ENCODE measurements at regions not wholly inside any gene's neighbourhood (a gene's known extent, or its start where the extent isn't known, plus 50 kb on each side); places are given as distances from the start of the nearest gene placed in this dataset.

DNA sequence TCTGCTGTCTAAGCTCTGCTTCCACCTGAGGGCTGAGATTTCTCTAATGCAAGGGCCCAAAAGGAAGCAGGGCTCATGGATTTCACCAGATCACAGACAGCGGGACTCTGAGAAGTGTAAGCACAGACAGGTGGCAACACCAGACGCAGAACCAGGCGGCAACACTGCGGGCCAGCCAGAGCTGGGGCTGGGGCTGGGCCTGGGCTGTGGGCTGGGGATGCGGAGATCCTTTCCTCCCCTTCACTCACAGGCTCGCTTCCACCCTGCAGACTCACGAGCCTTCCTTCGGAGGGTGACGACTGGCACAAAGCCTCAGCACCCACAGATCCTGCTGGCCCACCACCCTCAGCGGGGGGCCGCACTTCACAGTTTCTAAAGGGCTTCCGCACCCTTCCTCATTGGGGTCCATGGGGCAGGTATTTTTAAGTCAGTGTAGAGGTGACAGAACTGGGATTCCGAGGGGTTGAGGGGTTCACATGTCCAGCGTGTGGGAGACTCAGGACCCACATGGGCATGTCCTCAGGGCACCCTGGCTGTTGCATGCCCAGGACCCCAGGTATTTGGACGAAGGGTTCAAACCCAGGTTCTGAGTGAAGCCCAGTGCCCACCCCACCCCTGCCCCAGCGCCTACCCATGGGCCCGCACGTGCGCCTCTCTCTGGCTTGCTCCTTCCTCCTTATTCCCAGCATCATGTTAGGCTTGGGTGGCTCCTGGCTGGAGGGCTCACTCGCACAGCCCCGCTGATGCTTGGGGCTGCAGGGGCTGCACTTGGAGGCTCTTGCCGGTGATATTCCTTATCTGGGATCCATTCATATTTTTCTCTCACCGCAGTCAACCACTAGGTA, 137.3 kb upstream of the GPR12 start:
- H3K4me2 ChIP-seq = no peak overlapping the region
- no peaks in the 10 kb centered on the region for H3K79me2 ChIP-seq
- H3K27me3 ChIP-seq = peaks cover 9% of the 10 kb centered on the region
- H3K9me2 ChIP-seq (replicated peaks; ENCODE audit: insufficient read depth) = no peaks in the 10 kb centered on the region
- DNase-seq (ENCODE audit: low spot score) = no peak
- TF ChIP-seq EZH2phosphoT487 (IDR thresholded peaks at IDR 0.05; ENCODE audit: low read depth, severe bottlenecking, unreplicated experiment) = no peak
- TF ChIP-seq, protein P1, sequence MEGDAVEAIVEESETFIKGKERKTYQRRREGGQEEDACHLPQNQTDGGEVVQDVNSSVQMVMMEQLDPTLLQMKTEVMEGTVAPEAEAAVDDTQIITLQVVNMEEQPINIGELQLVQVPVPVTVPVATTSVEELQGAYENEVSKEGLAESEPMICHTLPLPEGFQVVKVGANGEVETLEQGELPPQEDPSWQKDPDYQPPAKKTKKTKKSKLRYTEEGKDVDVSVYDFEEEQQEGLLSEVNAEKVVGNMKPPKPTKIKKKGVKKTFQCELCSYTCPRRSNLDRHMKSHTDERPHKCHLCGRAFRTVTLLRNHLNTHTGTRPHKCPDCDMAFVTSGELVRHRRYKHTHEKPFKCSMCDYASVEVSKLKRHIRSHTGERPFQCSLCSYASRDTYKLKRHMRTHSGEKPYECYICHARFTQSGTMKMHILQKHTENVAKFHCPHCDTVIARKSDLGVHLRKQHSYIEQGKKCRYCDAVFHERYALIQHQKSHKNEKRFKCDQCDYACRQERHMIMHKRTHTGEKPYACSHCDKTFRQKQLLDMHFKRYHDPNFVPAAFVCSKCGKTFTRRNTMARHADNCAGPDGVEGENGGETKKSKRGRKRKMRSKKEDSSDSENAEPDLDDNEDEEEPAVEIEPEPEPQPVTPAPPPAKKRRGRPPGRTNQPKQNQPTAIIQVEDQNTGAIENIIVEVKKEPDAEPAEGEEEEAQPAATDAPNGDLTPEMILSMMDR (IDR thresholded peaks at IDR 0.05; ENCODE audit: poor library complexity) = no peak
- TF ChIP-seq EZH2 (IDR thresholded peaks at IDR 0.05; ENCODE audit: borderline replicate concordance) = no peak
- WGBS (ENCODE audit: low lambda C conversion rate, missing lambda C conversion rate) = 85% methylated on average over 23 of the region's 23 CpGs
- H3K4me1 ChIP-seq (ENCODE audit: insufficient read depth) = no peaks in the 10 kb centered on the region
- H4K20me1 ChIP-seq (ENCODE audit: insufficient read depth, poor library complexity, severe bottlenecking) = no peaks in the 10 kb centered on the region
- H2AFZ ChIP-seq = no peak overlapping the region
- no peak overlapping the region for H3K4me3 ChIP-seq
- H3K27ac ChIP-seq = no peak overlapping the region
- H3K9me3 ChIP-seq (ENCODE audit: low read depth) = no peaks in the 10 kb centered on the region
- H3K36me3 ChIP-seq (replicated peaks; ENCODE audit: insufficient read depth, low read depth) = no peaks in the 10 kb centered on the region

DNA sequence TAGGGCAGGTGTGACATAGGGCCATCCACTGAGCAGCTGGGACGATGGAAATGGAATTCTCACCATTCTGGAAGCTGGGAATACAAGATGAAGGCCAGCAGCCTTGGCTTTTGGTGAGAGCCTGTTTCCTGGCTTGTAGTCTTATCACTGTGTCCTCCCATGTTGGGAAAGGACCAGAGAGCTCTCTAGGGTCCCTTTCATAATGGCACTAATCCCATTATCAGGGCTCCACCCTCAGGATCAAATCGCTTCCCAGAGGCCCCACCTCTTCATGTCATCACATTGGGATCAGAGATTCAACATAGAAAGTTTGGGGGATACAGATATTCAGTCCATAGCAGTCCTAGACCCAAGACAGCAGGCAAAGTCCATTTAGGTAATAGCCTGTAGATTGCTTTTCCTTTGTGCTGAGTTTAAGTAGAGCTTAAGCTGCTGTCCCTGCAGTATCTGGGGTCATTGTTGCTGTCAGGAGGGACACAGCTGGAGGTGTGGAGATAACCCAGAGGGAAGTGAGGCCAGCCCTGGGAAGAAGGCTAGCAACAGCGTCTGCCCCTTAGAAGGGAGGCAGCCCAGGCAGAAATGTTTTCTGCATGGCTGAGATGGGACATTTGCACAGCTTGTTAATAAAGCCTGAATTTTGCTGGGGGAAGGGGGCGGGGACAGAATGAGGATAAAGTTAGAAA, 136.5 kb upstream of the GPR12 start:
- Histone ChIP-seq H3K27me3 (peaks cover 9% of the 10 kb centered on the region), H3K27ac (no peak overlapping the region), H2AFZ (no peak overlapping the region), H3K36me3 (replicated peaks; ENCODE audit: insufficient read depth, low read depth) (no peaks in the 10 kb centered on the region), H4K20me1 (ENCODE audit: insufficient read depth, poor library complexity, severe bottlenecking) (no peaks in the 10 kb centered on the region), H3K4me2 (no peak overlapping the region), H3K9me2 (replicated peaks; ENCODE audit: insufficient read depth) (no peaks in the 10 kb centered on the region), H3K79me2 (no peaks in the 10 kb centered on the region), H3K4me3 (no peak overlapping the region), H3K4me1 (ENCODE audit: insufficient read depth) (no peaks in the 10 kb centered on the region), H3K9me3 (ENCODE audit: low read depth) (no peaks in the 10 kb centered on the region)
- 37% methylated on average over 4 of the region's 4 CpGs for WGBS (ENCODE audit: low lambda C conversion rate, missing lambda C conversion rate)
- TF ChIP-seq EZH2phosphoT487 (IDR thresholded peaks at IDR 0.05; ENCODE audit: low read depth, severe bottlenecking, unreplicated experiment) (no peak), EZH2 (IDR thresholded peaks at IDR 0.05; ENCODE audit: borderline replicate concordance) (no peak)
- TF ChIP-seq, protein P1 (IDR thresholded peaks at IDR 0.05; ENCODE audit: poor library complexity) = no peak
- DNase-seq (ENCODE audit: low spot score) = no peak

DNA sequence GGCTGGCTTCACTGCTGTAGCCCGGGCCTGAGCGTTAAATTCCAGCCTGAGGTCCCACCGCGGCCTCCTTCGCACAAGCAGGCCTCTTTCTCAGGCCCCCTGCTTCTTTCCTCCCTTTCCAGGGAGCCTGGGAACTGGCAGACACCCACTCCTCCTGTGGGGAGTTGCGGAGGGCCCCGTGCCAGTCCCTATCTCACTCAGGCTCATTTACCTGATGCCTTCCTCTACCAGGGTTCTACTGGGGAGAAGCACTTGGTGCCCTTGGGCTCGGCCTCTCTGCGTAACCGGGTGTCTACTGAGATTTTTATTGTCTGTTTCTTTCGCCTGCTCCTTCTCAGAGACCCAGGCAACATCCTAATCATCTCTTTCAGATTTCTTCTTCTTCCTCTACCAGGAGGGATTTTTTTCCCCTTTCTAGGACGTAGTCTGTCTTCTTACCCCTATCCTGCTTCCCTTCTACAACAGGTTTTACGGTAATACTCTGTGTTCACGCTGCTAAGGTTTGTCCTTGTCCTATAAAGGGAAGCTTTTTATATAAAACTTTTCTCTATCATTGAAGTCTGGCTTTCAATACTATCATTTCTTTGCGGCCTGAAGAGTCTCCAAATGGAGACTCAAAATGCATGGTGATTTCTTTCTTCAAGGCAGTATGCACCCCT, 135.4 kb upstream of the GPR12 start:
- no peaks in the 10 kb centered on the region for H3K4me1 ChIP-seq (ENCODE audit: insufficient read depth)
- H3K36me3 ChIP-seq (replicated peaks; ENCODE audit: insufficient read depth, low read depth) = no peaks in the 10 kb centered on the region
- no peaks in the 10 kb centered on the region for H4K20me1 ChIP-seq (ENCODE audit: insufficient read depth, poor library complexity, severe bottlenecking)
- H3K79me2 ChIP-seq = no peaks in the 10 kb centered on the region
- no peaks in the 10 kb centered on the region for H3K9me2 ChIP-seq (replicated peaks; ENCODE audit: insufficient read depth)
- peaks cover 9% of the 10 kb centered on the region for H3K27me3 ChIP-seq
- H3K4me2 ChIP-seq = no peak overlapping the region
- H3K27ac ChIP-seq = no peak overlapping the region
- no peak for DNase-seq (ENCODE audit: low spot score)
- H3K4me3 ChIP-seq = no peak overlapping the region
- H3K9me3 ChIP-seq (ENCODE audit: low read depth) = no peaks in the 10 kb centered on the region
- WGBS (ENCODE audit: low lambda C conversion rate, missing lambda C conversion rate) = 78% methylated on average over 15 of the region's 15 CpGs
- no peak overlapping the region for H2AFZ ChIP-seq
- TF ChIP-seq, protein P1 (IDR thresholded peaks at IDR 0.05; ENCODE audit: poor library complexity) = no peak
- no peak for TF ChIP-seq EZH2phosphoT487 (IDR thresholded peaks at IDR 0.05; ENCODE audit: low read depth, severe bottlenecking, unreplicated experiment)
- TF ChIP-seq EZH2 (IDR thresholded peaks at IDR 0.05; ENCODE audit: borderline replicate concordance) = no peak
